Activated CD8-positive, alpha-beta memory T cell treated with anti-CD3 and anti-CD28 coated beads for 24 hours (primary cell): ENCODE measurements at regions not wholly inside any gene's neighbourhood (a gene's known extent, or its start where the extent isn't known, plus 50 kb on each side); places are given as distances from the start of the nearest gene placed in this dataset.

Experiments used
- DNase-seq: peaks from one replicate; pipeline ENCODE4 v3.0.0-alpha.2; 2020

GRCh38 chr4:129167640-129168260, 71.8 kb downstream of the C4orf33 start:
- no peak for DNase-seq

- DNase-seq = no peak
Measured at GRCh38 chr4:129172181-129172580, 76.2 kb downstream of the C4orf33 start.

GRCh38 chr4:129176864-129177263, 80.9 kb downstream of the C4orf33 start:
- no peak for DNase-seq

GRCh38 chr4:129179276-129179675, 83.3 kb downstream of the C4orf33 start:
- no peak for DNase-seq

- no peak for DNase-seq
Measured at GRCh38 chr4:129189630-129190029, 93.7 kb downstream of the C4orf33 start.

GRCh38 chr4:129193357-129194100, 97.6 kb downstream of the C4orf33 start:
- DNase-seq = no peak

- no peak for DNase-seq
Measured at GRCh38 chr4:129208481-129208880, 112.5 kb downstream of the C4orf33 start.

GRCh38 chr4:129213692-129214091, 117.7 kb downstream of the C4orf33 start:
- no peak for DNase-seq

GRCh38 chr4:129218360-129218759, 122.4 kb downstream of the C4orf33 start:
- DNase-seq = no peak

- no peak for DNase-seq
Measured at GRCh38 chr4:129218897-129219296, 122.9 kb downstream of the C4orf33 start.

- DNase-seq = no peak
Measured at GRCh38 chr4:129220254-129220653, 124.3 kb downstream of the C4orf33 start.

- no peak for DNase-seq
Measured at GRCh38 chr4:129223945-129224344, 128.0 kb downstream of the C4orf33 start.

- no peak for DNase-seq
Measured at GRCh38 chr4:129230846-129231245, 134.9 kb downstream of the C4orf33 start.

- DNase-seq = no peak
Measured at GRCh38 chr4:129231945-129232588, 136.1 kb downstream of the C4orf33 start.

- no peak for DNase-seq
Measured at GRCh38 chr4:129232589-129233337, 136.8 kb downstream of the C4orf33 start.

GRCh38 chr4:129233691-129234090, 137.7 kb downstream of the C4orf33 start:
- DNase-seq = no peak

GRCh38 chr4:129236351-129236750, 140.4 kb downstream of the C4orf33 start:
- DNase-seq = no peak

GRCh38 chr4:129239088-129239487, 143.1 kb downstream of the C4orf33 start:
- DNase-seq = no peak

- no peak for DNase-seq
Measured at GRCh38 chr4:129240816-129241215, 144.9 kb downstream of the C4orf33 start.

- no peak for DNase-seq
Measured at GRCh38 chr4:129246145-129246544, 150.2 kb downstream of the C4orf33 start.

- DNase-seq = no peak
Measured at GRCh38 chr4:129246910-129247461, 151.0 kb downstream of the C4orf33 start.

- DNase-seq = no peak
Measured at GRCh38 chr4:129248621-129249020, 152.7 kb downstream of the C4orf33 start.

- DNase-seq = no peak
Measured at GRCh38 chr4:129254126-129254525, 158.2 kb downstream of the C4orf33 start.
